Uterus (tissue), 2 donors: ENCODE measurements at regions not wholly inside any gene's neighbourhood (a gene's known extent, or its start where the extent isn't known, plus 50 kb on each side); places are given as distances from the start of the nearest gene placed in this dataset.

Experiments used
- CTCF ChIP-seq, 4 experiments: fragments of 200-600 bp in 2 of 4; fragments of 450-650 bp in 2 of 4; sonication (generic) in 2 of 4; IDR thresholded peaks; one replicate each; pipeline ENCODE4 v1.5.1; 2016 to 2019; ENCODE audit warnings: antibody characterized with exemption in 4 of 4, mild to moderate bottlenecking in 2 of 4, moderate library complexity in 1 of 4
- POLR2A ChIP-seq, 2 donors: fragments of 450-650 bp; IDR thresholded peaks; one replicate each; pipeline ENCODE4 v1.6.1; 2016; ENCODE audit warnings: antibody characterized with exemption in 2 of 2, mild to moderate bottlenecking in 1 of 2, moderate library complexity in 1 of 2

- TF ChIP-seq CTCF (IDR thresholded peaks at IDR 0.05) (no peak), POLR2A (IDR thresholded peaks at IDR 0.05) (no peak)
These were observed 58.4 kb upstream of the VCX start for GRCh38 chrX:7784580-7784979.
